Superior temporal gyrus (tissue), 1 donor: ENCODE measurements at regions not wholly inside any gene's neighbourhood (a gene's known extent, or its start where the extent isn't known, plus 50 kb on each side); places are given as distances from the start of the nearest gene placed in this dataset.

Experiments
- DNase-seq: peaks from one replicate; pipeline ENCODE4 v3.0.0-alpha.2; 2016; ENCODE audit errors: extremely low spot score

GRCh38 chrY:8562456-8563090, 774.7 kb upstream of the TSPY4 start:
- DNase-seq = peak; percentile 31

DNA sequence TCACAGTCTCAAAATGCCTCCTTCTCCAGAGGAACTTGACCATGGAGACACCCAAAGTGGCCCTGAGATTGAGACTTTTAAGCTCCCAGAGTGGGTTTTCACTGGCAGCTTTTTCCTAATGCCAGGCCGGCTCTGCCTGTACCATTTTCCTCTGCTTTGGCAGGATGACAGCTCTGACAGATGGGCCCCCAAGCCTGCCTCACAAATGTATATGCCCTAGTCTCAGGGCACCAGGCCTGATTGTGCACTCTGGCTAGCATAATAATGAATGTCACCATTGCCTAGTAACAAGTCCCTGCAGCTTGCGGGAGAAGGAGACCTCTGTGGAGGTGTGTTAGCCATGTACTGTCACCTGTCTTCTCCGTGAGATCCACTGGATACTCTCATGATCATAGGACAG, 772.8 kb upstream of the TSPY4 start:
- no peak for DNase-seq

DNA sequence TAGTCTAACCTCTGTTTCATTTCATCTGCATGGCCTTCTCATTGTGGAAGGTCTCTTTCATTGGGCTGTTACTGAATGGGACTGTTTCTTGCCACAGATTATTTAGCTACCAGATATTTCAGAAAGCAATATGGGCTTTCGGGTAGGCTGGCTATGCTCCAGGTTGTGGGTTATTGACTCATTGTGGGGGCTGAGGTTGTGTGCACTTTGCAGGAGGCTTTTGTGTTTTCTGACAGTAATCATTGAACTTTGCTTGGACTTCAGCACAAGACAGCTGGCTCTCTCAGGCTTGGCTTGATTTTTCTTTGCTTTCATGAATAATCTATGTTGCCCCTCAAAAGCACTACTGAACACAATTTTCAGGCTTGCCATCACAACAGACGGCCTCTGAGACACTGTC, 771.1 kb upstream of the TSPY4 start:
- no peak for DNase-seq

DNA sequence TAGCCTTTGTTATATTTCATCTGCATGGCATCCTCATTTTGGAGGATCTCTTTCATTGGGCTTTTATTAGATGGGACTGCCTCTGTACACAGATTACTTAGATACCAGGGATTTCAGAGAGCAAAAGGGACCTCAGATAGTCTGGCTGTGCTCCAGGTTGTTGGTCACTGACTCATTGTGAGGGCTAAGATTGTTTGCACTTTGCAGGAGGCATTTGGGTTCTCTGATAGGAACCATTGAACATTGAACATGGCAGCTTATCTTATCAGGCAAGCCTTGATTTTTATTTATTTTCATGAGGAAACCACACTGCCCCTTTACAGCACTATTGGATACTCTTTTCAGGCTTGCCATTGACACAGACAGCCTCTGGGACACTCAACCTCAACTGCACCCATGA, 766.9 kb upstream of the TSPY4 start:
- no peak for DNase-seq

DNA sequence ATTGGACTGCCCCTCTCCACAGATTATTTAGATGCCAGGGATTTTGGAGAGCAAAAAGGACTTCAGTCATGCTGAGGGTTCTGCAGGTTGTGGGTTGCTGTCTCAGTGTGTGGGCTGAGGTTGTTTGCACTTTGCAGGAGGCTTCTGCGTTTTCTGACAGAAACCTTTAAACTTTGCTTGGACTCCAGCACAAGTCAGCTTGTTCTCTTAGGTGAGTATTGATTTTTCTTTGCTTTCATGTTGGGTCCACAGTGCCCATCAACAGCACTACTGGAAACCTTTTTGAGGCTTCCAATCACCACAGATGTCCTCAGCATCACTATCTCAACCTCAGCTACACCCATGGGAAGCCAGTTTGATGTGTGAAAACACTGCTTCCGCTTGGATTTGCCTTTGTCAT, 764.3 kb upstream of the TSPY4 start:
- DNase-seq = no peak

DNA sequence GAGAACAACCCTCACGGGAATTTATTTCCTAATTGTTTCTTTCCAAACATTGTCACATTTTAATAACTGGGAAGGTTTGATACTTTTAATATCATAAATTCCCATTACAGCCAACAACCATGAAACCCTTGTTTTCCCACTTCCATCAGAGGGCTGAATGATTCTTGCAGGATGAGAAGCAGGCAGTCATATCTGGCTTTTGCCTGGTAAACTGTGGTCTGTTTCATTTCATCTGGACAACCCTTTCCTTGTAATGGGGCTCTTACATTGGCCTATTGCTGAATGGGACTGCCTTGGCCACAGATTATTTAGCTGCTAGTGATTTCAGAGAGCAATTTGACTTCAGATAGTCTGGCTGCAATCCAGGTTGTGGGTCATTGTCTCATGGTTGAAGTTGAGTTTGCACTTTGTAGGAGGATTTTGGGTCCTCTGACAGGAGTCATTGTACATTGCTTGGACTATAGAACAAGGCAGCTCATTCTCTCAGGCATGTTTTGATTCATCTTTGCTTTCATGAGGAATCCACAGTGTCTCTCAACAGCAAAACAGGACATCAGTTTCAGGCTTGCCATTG, 754.9 kb upstream of the TSPY4 start:
- peak; percentile 83 for DNase-seq

DNA sequence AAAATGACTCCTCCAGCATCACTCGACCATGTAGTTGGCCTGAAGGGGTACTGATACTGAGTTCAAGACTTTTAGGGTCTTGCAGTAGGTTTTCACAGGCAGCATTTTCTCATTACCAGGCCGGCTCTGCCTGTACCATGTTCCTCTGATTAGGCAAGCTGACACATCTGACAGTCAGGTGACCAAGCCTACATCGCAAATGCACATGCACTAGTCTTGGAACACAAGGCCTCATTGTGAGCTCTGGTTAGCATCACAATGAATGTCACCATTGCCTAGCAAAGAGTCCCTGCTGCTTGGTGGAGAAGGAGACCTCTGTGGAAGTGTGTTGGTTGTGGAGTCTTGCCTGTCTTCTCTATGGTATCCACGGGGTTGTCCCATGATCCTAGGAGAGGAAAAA, 754.1 kb upstream of the TSPY4 start:
- peak; percentile 76 for DNase-seq

- no peak for DNase-seq
These were observed 746.6 kb upstream of the TSPY4 start for GRCh38 chrY:8590641-8591040.

- no peak for DNase-seq
These were observed 745.3 kb upstream of the TSPY4 start for GRCh38 chrY:8591821-8592516.

DNA sequence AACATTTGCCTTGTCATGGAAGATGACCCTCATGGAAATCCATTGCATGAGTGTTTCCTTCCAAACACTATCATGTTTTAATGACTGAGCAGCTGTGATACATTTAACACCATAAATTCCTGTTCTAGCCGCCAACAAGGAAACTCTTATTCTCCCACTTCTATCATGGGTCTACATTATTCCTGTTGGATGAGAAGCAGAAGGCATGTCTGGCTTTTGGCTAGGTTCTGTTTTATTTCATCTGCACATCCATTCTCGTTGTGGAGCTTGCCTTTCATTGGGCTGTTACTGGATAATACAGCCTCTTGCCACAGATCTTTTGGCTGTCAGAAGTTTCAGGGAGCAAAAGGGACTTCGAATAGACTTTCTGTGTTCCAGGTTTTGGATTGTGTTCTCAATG, 742.6 kb upstream of the TSPY4 start:
- DNase-seq = no peak

GRCh38 chrY:8599141-8599540, 738.1 kb upstream of the TSPY4 start:
- no peak for DNase-seq

DNA sequence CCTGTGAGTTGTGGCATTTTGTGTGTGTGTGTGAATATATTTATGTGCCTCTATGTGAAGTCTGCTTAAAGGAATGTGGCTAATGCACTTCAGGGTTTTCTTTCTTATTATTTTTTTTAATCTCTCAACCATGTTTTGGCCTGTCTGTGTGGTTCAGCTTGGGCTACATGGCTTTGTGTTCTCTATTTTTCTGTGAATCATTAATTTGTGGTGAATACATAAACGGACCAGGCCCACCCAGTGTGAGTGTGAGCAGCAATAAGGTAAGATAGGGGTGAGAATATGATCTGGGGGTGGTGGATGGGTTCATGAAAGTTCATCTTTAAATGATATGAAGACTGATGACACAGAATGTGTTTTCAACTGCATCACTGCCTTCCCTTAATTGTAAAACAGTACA, 726.6 kb upstream of the TSPY4 start:
- no peak for DNase-seq

GRCh38 chrY:8611815-8612214, 725.4 kb upstream of the TSPY4 start:
- DNase-seq = no peak

DNA sequence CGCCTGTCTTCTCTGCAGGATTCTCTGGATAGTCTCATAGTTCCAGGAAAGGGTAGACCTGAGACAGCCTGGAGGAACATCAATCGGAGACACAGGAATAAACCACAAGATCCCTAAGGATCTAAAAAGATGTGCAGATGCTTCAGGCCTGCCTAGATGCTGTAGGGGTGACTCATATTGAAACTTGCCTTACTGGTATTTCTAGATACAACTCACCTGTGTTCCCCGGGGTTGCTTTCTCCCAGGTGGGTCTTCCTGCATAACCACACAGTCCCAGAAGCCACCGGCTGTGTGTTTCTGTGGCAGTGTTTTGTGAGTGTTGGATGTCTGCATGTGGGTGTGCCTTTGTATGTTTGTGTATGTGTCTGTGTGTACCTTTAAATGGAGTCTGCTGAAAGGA, 719.0 kb upstream of the TSPY4 start:
- no peak for DNase-seq

GRCh38 chrY:8622156-8622555, 715.1 kb upstream of the TSPY4 start:
- peak; percentile 11 for DNase-seq

GRCh38 chrY:8622856-8623255, 714.4 kb upstream of the TSPY4 start:
- peak; percentile 29 for DNase-seq

DNA sequence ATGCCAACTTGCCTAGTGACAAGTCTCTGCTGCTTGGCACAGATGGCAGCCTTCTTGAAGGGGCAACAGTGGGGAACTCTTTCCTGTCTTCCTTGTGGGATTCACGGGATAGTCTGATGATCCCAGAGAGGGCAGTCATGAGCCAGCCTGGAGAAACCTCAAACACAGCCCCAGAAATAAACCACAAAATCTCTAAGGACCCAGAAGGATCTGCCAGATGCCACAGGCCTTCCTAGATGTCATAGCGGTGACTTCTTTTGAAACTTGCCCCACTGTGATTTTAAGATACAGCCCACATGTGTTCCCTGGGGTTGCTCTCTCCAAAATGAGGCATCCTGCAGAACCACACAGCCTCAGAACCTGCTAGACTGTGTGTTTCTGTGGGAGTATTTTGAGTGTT, 707.6 kb upstream of the TSPY4 start:
- DNase-seq = no peak

DNA sequence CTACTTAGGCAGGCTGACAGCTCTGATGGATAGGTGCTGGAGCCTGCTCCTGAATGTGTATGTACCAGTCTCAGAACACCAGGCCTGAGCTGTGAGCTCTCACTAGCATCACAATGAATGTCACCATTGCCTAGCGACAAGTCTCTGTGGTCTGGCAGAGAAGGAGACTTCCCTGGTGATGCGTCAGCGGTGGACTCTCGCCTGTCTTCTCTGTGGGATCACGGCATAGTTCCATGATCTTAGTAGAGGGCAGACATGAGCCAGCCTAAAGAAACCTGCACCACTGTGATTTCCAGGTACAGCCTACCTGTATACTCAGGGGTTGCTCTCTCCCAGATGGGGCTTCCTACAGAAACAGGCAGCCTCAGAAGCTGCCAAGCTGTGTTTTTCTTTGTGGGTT, 699.2 kb upstream of the TSPY4 start:
- DNase-seq = no peak

DNA sequence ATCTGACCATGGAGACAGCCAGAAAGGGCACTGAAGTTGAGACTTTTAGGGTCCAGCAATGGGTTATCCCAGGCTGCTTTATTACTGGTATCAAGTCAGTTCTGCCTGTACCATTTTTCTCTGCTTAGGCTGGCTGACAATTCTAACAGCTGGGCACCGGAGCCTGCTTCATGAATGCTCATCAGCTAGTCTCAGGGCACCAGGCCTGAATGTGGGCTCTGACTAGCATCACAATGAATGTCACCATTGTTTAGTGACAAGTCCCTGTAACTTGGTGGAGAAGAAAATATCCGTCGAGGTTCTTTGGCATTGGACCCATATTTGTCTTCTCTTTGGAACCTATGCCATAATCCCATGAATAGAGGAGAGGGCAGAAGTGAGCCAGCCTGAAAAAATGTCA, 692.3 kb upstream of the TSPY4 start:
- DNase-seq = peak; percentile 76

- DNase-seq = no peak
These were observed 684.8 kb upstream of the TSPY4 start for GRCh38 chrY:8652445-8652844.

DNA sequence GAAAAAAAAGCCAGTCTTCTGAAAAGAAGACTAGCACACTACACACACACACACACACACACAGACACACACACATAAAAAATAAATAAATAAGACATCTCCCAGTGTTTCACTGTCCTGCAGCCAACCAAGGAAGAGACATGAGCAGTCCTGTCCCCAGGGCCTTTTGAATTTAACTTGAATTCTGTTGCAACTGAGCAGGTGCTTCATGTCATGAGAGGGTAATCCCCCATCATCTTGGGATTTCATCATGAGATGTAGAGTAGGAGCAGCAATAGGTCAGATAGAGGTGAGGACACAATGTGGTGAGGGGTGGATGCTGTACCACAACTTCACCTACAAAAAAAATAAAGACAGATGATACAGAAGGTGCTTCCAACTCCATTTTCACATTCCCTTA, 682.2 kb upstream of the TSPY4 start:
- no peak for DNase-seq

GRCh38 chrY:8656101-8656500, 681.2 kb upstream of the TSPY4 start:
- no peak for DNase-seq

DNA sequence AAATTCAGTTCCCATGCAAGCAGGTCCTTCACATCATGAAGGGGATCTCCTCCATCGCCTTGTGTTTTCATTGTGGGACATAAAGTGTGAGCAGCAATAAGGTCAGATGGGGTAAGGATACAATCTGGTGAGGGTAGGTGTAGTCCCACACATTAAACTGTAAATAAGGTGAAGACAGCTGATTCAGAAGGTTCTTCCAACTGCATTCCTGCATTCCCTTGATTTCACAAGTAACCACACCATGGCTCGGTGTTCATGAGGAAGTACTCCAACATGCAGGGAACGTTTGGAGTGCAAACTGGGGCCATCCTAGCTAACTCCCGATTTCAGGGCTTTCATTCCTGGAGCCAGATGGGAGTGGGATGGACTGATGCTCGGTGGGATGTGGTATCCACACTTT, 680.7 kb upstream of the TSPY4 start:
- DNase-seq = no peak

DNA sequence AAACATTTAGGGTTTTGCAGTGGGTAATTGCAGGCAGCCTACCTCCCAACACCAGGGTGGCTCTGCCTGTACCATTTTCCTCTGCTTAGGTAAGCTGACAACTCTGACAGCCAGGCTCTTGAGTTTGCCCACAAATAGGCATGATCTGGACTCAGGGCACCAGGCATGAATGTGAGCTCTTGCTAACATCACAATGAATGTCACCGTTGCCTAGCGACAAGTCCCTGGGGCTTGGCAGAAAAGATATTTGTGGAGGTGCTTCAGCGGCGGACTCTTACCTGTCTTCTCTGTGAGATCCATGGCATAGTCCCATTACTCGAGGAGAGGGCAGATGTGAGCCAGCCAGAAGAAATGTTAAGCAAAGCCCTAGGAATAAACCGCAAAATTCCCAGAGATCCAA, 677.5 kb upstream of the TSPY4 start:
- no peak for DNase-seq
